GM10248 (cell line): ENCODE measurements at regions not wholly inside any gene's neighbourhood (a gene's known extent, or its start where the extent isn't known, plus 50 kb on each side); places are given as distances from the start of the nearest gene placed in this dataset.

ENCODE experiments used
- CTCF ChIA-PET: fragments of 300-600 bp; sonication (Branson Sonifier 250); formaldehyde crosslinking; extraction: SDS; loops from one replicate; lab custom pipeline; 2021; ENCODE audit warnings: antibody characterized with exemption; lab: Yijun Ruan, JAX
- POLR2A ChIA-PET: fragments of 350-650 bp; sonication (Branson Sonifier 250); formaldehyde crosslinking; extraction: SDS; loops from one replicate; lab custom pipeline; 2020; ENCODE audit warnings: antibody characterized with exemption; lab: Yijun Ruan, JAX
- DNase-seq: peaks from one replicate; pipeline ENCODE4 v3.0.0; 2012; ENCODE audit errors: extremely low spot score
- CTCF ChIP-seq: IDR thresholded peaks from 2 replicates; pipeline ENCODE4 v1.5.1; 2012; ENCODE audit warnings: mild to moderate bottlenecking, low read depth; ENCODE audit errors: extremely low read depth, missing control alignments, control extremely low read depth

- DNase-seq = no peak
- ChIA-PET CTCF (no interaction called here), POLR2A (no interaction called here)
- TF ChIP-seq CTCF = no peak
These were observed 486.2 kb downstream of the GADD45G start for GRCh38 chr9:90090997-90091396.

DNA sequence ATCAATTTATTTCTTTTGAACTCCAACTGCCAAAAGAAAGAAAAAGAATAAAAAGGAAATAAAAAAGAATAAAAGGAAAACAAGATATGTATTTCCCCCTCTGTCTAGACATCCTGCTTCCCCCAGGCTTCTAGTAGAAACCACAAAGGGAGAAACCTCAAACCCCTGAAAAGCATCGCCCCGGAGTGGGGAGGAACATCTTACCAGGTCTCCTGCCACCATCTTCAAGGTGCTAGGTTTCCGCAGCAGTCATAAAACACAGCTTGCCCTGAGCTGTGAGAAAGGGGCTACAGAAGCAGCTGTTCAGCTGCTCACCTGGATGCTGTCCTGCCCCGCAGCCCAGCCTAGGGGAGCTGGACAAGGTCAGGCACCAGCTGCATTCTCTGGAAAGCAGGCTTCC is 487.7 kb downstream of the GADD45G start:
- ChIA-PET POLR2A (no interaction called here), CTCF (interaction anchor here (1.0 to 6.4 kb wide), 4 partner anchors 9 to 499 kb away, joined by 3 to 92 read pairs (median 6); no protein-coding TSS in a partner anchor)
- TF ChIP-seq CTCF = no peak
- DNase-seq = no peak

DNA sequence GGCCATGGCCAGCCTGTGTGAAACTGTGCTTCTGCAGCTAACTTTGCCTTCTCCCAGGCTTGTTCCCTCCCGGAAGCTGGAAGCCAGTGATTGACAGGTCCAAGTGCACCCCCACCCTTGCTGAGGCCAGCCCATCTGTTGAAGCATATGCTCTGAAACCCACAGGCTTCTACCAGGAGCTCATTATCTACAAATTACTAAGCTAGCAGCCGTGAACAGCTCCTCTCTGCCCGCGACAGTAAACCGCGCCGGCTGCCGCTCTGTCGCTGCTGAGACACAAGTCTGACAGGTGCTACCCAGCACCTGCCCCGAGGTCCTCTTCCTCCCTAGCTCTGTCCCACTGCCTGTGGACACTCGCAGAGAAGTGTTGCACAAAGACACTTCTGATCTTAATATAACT is 490.9 kb downstream of the GADD45G start:
- ChIA-PET POLR2A (no interaction called here), CTCF (interaction anchor here (0.5 to 6.4 kb wide), 8 partner anchors 15 to 733 kb away, joined by 3 to 92 read pairs (median 4); no protein-coding TSS in a partner anchor)
- no peak for DNase-seq
- no peak for TF ChIP-seq CTCF

DNA sequence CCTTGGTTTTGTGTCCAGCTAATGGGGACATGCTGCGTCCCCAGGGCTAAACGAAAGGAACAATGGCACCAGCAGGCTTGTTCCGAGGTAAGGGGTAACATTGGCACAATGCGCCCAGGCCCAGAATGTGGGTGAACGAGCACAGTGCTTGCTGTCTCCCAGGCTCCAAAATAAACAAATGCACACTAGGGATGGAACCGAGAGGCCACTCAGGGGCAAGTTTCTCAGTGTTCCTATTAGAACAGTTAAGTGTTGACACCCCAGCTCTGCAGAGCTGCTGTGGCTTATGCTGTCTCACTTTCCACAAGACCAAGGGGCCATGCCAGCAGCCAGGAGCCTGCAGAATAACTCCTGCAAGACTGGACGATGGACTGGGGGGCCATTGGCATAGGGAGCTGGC is 492.4 kb downstream of the GADD45G start:
- TF ChIP-seq CTCF = no peak
- CTCF ChIA-PET = interaction anchor here (0.9 to 6.4 kb wide), 8 partner anchors 24 to 521 kb away, joined by 3 to 92 read pairs (median 3); no protein-coding TSS in a partner anchor
- DNase-seq = no peak
- POLR2A ChIA-PET = no interaction called here

- no peak for TF ChIP-seq CTCF
- ChIA-PET CTCF (interaction anchor here (0.9 to 6.4 kb wide), 5 partner anchors 106 to 505 kb away, joined by 3 to 92 read pairs (median 11); no protein-coding TSS in a partner anchor), POLR2A (no interaction called here)
- no peak for DNase-seq
These were observed 493.6 kb downstream of the GADD45G start for GRCh38 chr9:90098408-90098807.

DNA sequence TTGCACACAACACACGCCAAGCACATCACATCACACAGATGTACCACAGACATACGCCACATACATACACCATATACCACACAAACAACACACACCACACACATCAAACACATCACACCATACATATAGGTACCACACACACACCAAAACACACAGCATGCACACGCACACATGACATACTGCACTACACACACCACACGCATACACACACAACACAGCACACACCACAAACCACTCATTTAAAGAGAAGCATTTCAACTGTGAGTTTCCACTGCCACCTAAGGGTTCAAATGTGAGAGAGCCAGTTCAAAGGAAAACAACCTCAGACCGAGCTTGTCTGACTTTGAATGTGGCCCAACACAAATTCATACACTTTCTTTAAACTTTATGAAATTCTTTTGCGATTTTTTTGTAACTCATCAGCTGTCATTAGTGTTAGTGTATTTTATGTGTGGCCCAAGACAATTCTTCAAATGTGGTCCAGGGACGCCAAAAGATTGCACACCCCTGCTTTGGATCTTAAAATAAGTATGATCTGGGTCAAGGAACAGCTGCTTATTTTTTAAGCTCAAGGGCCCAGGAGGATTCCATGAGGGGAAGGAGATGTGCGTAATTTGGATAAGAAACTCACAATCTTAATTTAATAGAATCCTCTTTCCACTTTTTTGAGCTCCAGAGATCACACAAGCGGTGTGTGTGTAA is 494.6 kb downstream of the GADD45G start:
- POLR2A ChIA-PET = interaction anchor here (1.4 kb wide), 1 partner anchor 495 kb away, joined by 5 read pairs; the partner anchor contains the start of gene GADD45G
- CTCF ChIA-PET = interaction anchor here (0.7 to 5.1 kb wide), 9 partner anchors 11 to 551 kb away, joined by 3 to 298 read pairs (median 4); partner anchors contain the start of gene GADD45G
- DNase-seq = no peak
- no peak for TF ChIP-seq CTCF
